GM23248 (cell line): ENCODE measurements at regions not wholly inside any gene's neighbourhood (a gene's known extent, or its start where the extent isn't known, plus 50 kb on each side); places are given as distances from the start of the nearest gene placed in this dataset.
"Not testable (repeated sequence)": the region's sequence is repeated elsewhere in the genome, so short reads cannot be mapped to it uniquely, and the experiment has no call there.

Experiments
- EZH2 ChIP-seq: fragments of 200-600 bp; sonication (generic); IDR thresholded peaks from 2 replicates; pipeline ENCODE4 v1.6.1; 2018; ENCODE audit warnings: antibody characterized with exemption, mild to moderate bottlenecking; ENCODE audit not compliant: insufficient read depth, poor library complexity, severe bottlenecking
- EZH2phosphoT487 ChIP-seq: fragments of 200-600 bp; sonication (generic); IDR thresholded peaks from 2 replicates; pipeline ENCODE4 v1.6.1; 2018; ENCODE audit warnings: antibody characterized with exemption, moderate library complexity, mild to moderate bottlenecking, low read depth; ENCODE audit not compliant: insufficient read depth

- TF ChIP-seq EZH2phosphoT487, EZH2: not testable (repeated sequence)
These were observed 203.4 kb upstream of the WSB1 start for GRCh38 chr17:27090450-27091042.
